K562 (cell line): ENCODE measurements at regions not wholly inside any gene's neighbourhood (a gene's known extent, or its start where the extent isn't known, plus 50 kb on each side); places are given as distances from the start of the nearest gene placed in this dataset.

ENCODE experiments used
- CEBPB ChIP-seq: fragments of 450-650 bp; IDR thresholded peaks from 2 replicates; pipeline ENCODE4 v1.6.1; 2016; ENCODE audit warnings: missing genetic modification characterization, missing compliant biosample characterization
- CTCF ChIP-seq, 3 experiments: IDR thresholded peaks in 2 of 3; conservative IDR thresholded peaks in 1 of 3; 2 replicates each; pipeline ENCODE4 v1.5.1; 2011 to 2012; ENCODE audit warnings: low read length in 3 of 3, mild to moderate bottlenecking in 3 of 3, control low read depth in 2 of 3, improper control_type of control experiment in 1 of 3, inconsistent platforms in 1 of 3, low read depth in 1 of 3, mixed read lengths in 1 of 3, moderate library complexity in 1 of 3; ENCODE audit not compliant: insufficient read depth in 2 of 3
- EZH2 ChIP-seq: IDR thresholded peaks from 2 replicates; pipeline ENCODE4 v1.6.1; 2012; ENCODE audit warnings: low read depth, mild to moderate bottlenecking, inconsistent platforms, low read length, borderline replicate concordance
- KDM1A ChIP-seq, 2 experiments: fragments of 450-650 bp; IDR thresholded peaks; 2 replicates each; pipeline ENCODE4 v1.6.1; 2016; ENCODE audit warnings: mild to moderate bottlenecking in 2 of 2
- TEAD2 ChIP-seq: fragments of 450-650 bp; IDR thresholded peaks from 2 replicates; pipeline ENCODE4 v1.6.1; 2016; ENCODE audit warnings: missing genetic modification characterization, control low read depth, missing compliant biosample characterization
- ZNF146 ChIP-seq: IDR thresholded peaks from one replicate; pipeline ENCODE4 v1.6.1; 2018; ENCODE audit warnings: missing compliant biosample characterization; ENCODE audit not compliant: unreplicated experiment
- ZNF609 ChIP-seq: sonication (generic); formaldehyde crosslinking; IDR thresholded peaks from 2 replicates; pipeline ENCODE4 v1.8.1; 2023; ENCODE audit warnings: missing genetic modification reagents, mild to moderate bottlenecking, borderline replicate concordance
- TF ChIP-seq, protein P1 (sequence below), 2 experiments: fragments of 450-650 bp; formaldehyde crosslinking in 1 of 2; IDR thresholded peaks; 2 replicates each; pipeline versions ENCODE4 v1.4.0 to v1.6.1; 2014 to 2020; ENCODE audit warnings: mild to moderate bottlenecking in 2 of 2, borderline replicate concordance in 1 of 2, low read depth in 1 of 2
- TF ChIP-seq, protein P2 (sequence below): sonication (generic); formaldehyde crosslinking; IDR thresholded peaks from 2 replicates; pipeline ENCODE4 v1.8.1; 2022; ENCODE audit warnings: missing genetic modification reagents

DNA sequence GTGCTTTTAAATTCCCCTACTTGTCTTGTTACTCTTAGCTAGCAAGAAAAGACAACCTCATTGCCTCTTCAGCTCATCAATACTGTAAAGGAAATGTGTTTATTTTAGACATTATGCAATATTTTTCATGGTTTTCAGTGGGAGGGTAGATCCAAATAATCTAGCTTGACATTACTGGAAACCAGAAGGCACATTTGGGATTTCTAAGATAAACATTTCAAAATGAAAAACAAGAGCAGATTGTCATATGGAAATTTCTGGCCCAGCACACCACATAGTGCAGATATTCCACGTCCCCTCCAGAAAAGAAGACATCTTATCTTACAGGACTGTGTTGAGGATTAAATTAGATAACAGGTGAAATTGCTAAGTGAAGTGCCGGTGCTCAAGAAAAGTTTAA lies 296.9 kb downstream of the MSX2 start:
- TF ChIP-seq ZNF609 (no peak), CEBPB (tag) (no peak), EZH2 (no peak), CTCF (IDR thresholded peaks at IDR 0.05 in 2 of 3, conservative IDR thresholded peaks at IDR 0.05 in 1 of 3; ENCODE audit: insufficient read depth in 2 of 3, low read depth in 1 of 3, low read length in 3 of 3) (no peak), TEAD2 (tag) (no peak), KDM1A (IDR thresholded peaks at IDR 0.05) (no peak), ZNF146 (CRISPR knock-in tag) (no peak)
- TF ChIP-seq, protein P1, sequence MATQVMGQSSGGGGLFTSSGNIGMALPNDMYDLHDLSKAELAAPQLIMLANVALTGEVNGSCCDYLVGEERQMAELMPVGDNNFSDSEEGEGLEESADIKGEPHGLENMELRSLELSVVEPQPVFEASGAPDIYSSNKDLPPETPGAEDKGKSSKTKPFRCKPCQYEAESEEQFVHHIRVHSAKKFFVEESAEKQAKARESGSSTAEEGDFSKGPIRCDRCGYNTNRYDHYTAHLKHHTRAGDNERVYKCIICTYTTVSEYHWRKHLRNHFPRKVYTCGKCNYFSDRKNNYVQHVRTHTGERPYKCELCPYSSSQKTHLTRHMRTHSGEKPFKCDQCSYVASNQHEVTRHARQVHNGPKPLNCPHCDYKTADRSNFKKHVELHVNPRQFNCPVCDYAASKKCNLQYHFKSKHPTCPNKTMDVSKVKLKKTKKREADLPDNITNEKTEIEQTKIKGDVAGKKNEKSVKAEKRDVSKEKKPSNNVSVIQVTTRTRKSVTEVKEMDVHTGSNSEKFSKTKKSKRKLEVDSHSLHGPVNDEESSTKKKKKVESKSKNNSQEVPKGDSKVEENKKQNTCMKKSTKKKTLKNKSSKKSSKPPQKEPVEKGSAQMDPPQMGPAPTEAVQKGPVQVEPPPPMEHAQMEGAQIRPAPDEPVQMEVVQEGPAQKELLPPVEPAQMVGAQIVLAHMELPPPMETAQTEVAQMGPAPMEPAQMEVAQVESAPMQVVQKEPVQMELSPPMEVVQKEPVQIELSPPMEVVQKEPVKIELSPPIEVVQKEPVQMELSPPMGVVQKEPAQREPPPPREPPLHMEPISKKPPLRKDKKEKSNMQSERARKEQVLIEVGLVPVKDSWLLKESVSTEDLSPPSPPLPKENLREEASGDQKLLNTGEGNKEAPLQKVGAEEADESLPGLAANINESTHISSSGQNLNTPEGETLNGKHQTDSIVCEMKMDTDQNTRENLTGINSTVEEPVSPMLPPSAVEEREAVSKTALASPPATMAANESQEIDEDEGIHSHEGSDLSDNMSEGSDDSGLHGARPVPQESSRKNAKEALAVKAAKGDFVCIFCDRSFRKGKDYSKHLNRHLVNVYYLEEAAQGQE (IDR thresholded peaks at IDR 0.05; ENCODE audit: borderline replicate concordance) = no peak
- TF ChIP-seq, protein P1 (CRISPR knock-in tag; IDR thresholded peaks at IDR 0.05; ENCODE audit: low read depth) = no peak
- TF ChIP-seq, protein P2, sequence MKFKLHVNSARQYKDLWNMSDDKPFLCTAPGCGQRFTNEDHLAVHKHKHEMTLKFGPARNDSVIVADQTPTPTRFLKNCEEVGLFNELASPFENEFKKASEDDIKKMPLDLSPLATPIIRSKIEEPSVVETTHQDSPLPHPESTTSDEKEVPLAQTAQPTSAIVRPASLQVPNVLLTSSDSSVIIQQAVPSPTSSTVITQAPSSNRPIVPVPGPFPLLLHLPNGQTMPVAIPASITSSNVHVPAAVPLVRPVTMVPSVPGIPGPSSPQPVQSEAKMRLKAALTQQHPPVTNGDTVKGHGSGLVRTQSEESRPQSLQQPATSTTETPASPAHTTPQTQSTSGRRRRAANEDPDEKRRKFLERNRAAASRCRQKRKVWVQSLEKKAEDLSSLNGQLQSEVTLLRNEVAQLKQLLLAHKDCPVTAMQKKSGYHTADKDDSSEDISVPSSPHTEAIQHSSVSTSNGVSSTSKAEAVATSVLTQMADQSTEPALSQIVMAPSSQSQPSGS (CRISPR knock-in tag) = no peak
